Ramos (cell line): ENCODE measurements at regions not wholly inside any gene's neighbourhood (a gene's known extent, or its start where the extent isn't known, plus 50 kb on each side); places are given as distances from the start of the nearest gene placed in this dataset.
"Not testable (repeated sequence)": the region's sequence is repeated elsewhere in the genome, so short reads cannot be mapped to it uniquely, and the experiment has no call there.

Experiments used
- in situ Hi-C: fragments of 300-500 bp; cut with MboI; formaldehyde crosslinking; loops from one replicate; pipeline ENCODE4 v1.14.3; 2022; ENCODE audit warnings: low sequenced_read_pairs; ENCODE audit not compliant: unreplicated experiment

- in situ Hi-C loops, result no loop called here
Observed at GRCh38 chr3:26438981-26439884, 183.3 kb upstream of the LRRC3B start.

GRCh38 chr3:26449996-26450395 is 172.6 kb upstream of the LRRC3B start:
- in situ Hi-C loops, result no loop called here

- in situ Hi-C loops, result no loop called here
Observed at GRCh38 chr3:26452363-26452762, 170.2 kb upstream of the LRRC3B start.

- in situ Hi-C loops, result no loop called here
Observed at GRCh38 chr3:26460985-26461384, 161.6 kb upstream of the LRRC3B start.

- in situ Hi-C loops, result no loop called here
Observed at GRCh38 chr3:26472345-26472744, 150.2 kb upstream of the LRRC3B start.

- in situ Hi-C loops, result no loop called here
Observed at GRCh38 chr3:26474706-26475105, 147.9 kb upstream of the LRRC3B start.

- in situ Hi-C loops, result no loop called here
Observed at GRCh38 chr3:26480377-26480776, 142.2 kb upstream of the LRRC3B start.

GRCh38 chr3:26484140-26484539 is 138.4 kb upstream of the LRRC3B start:
- in situ Hi-C loops, result no loop called here

GRCh38 chr3:26498271-26498670 is 124.3 kb upstream of the LRRC3B start:
- in situ Hi-C loops, result no loop called here

GRCh38 chr3:26505399-26505798 is 117.2 kb upstream of the LRRC3B start:
- in situ Hi-C loops, result no loop called here

GRCh38 chr3:26514445-26515029 is 108.0 kb upstream of the LRRC3B start:
- in situ Hi-C loops, result not testable (repeated sequence)

GRCh38 chr3:26515351-26515750 is 107.2 kb upstream of the LRRC3B start:
- in situ Hi-C loops, result no loop called here

- in situ Hi-C loops, result no loop called here
Observed at GRCh38 chr3:26521261-26521660, 101.3 kb upstream of the LRRC3B start.

- in situ Hi-C loops, result no loop called here
Observed at GRCh38 chr3:26522919-26523318, 99.7 kb upstream of the LRRC3B start.

GRCh38 chr3:26525013-26525412 is 97.6 kb upstream of the LRRC3B start:
- in situ Hi-C loops, result no loop called here

- in situ Hi-C loops, result no loop called here
Observed at GRCh38 chr3:26535151-26535550, 87.4 kb upstream of the LRRC3B start.

GRCh38 chr3:26536955-26537354 is 85.6 kb upstream of the LRRC3B start:
- in situ Hi-C loops, result no loop called here

GRCh38 chr3:26550413-26550812 is 72.2 kb upstream of the LRRC3B start:
- in situ Hi-C loops, result no loop called here

GRCh38 chr3:26556637-26557036 is 65.9 kb upstream of the LRRC3B start:
- in situ Hi-C loops, result no loop called here

GRCh38 chr3:26558257-26558656 is 64.3 kb upstream of the LRRC3B start:
- in situ Hi-C loops, result no loop called here

- in situ Hi-C loops, result no loop called here
Observed at GRCh38 chr3:26559227-26559626, 63.3 kb upstream of the LRRC3B start.

GRCh38 chr3:26560081-26560480 is 62.5 kb upstream of the LRRC3B start:
- in situ Hi-C loops, result no loop called here
